BLaER1 treated with 17β-estradiol and CSF1 and Interleukin-3, amounts not matched to agents 10 nM and 100 nM (cell line): ENCODE measurements at regions not wholly inside any gene's neighbourhood (a gene's known extent, or its start where the extent isn't known, plus 50 kb on each side); places are given as distances from the start of the nearest gene placed in this dataset.

Experiments
- H3K27ac ChIP-seq, 11 experiments: shearing (Covaris generic); formaldehyde crosslinking; 2 replicates each; pipeline ENCODE4 v1.8.1; 2022
- H3K27me3 ChIP-seq, 11 experiments: shearing (Covaris generic); formaldehyde crosslinking; 2 replicates each; pipeline ENCODE4 v1.8.1; 2022
- H3K36me3 ChIP-seq, 11 experiments: shearing (Covaris generic); formaldehyde crosslinking; 2 replicates each; pipeline ENCODE4 v1.8.1; 2022
- H3K4me1 ChIP-seq, 10 experiments: shearing (Covaris generic); formaldehyde crosslinking; 2 replicates each; pipeline ENCODE4 v1.8.1; 2022
- H3K4me2 ChIP-seq, 11 experiments: shearing (Covaris generic); formaldehyde crosslinking; 2 replicates each; pipeline ENCODE4 v1.8.1; 2022
- H3K4me3 ChIP-seq, 10 experiments: shearing (Covaris generic); formaldehyde crosslinking; 2 replicates each; pipeline ENCODE4 v1.8.1; 2022
- H3K9ac ChIP-seq, 11 experiments: shearing (Covaris generic); formaldehyde crosslinking; 2 replicates each; pipeline ENCODE4 v1.8.1; 2022
- H3K9me3 ChIP-seq, 11 experiments: shearing (Covaris generic); formaldehyde crosslinking; replicated peaks in 1 of 11; 2 replicates each; pipeline ENCODE4 v1.8.1; 2022
- H4K20me1 ChIP-seq, 11 experiments: shearing (Covaris generic); formaldehyde crosslinking; 2 replicates each; pipeline ENCODE4 v1.8.1; 2022
- Cebpa-rat ChIP-seq, 11 experiments: shearing (Covaris generic); IDR thresholded peaks; 2 replicates each; pipeline ENCODE4 v1.8.1; 2022

DNA sequence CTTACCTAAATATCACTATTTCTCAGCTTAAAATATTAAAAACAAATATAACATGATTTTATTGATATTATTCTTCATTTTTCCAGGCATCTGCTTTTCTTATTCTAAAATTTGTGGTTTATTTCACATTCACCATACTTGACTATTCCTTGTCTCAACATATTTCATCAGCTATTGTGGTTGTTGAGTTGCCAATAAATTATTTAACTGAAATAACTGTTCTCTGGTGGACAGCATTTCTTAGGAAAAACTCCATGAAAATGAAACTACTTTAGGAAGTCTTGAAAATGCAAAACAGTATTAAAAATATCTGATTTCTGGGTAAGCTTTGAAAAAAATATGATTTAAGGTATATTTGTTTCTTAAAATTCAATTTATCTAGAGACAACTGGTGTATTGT is 122.9 kb upstream of the SEMA3A start:
- Histone ChIP-seq H3K27ac (no peak overlapping the region), H3K36me3 (no peaks in the 10 kb centered on the region), H3K9me3 (peaks cover 0 to 20% (median 5%) of the 10 kb centered on the region in 11 experiments; a peak in 7 of 22 replicates), H3K9ac (no peak overlapping the region), H3K4me2 (no peak overlapping the region), H4K20me1 (no peaks in the 10 kb centered on the region), H3K4me3 (no peak overlapping the region), H3K27me3 (no peaks in the 10 kb centered on the region), H3K4me1 (no peaks in the 10 kb centered on the region)
- TF ChIP-seq Cebpa-rat (IDR thresholded peaks at IDR 0.05) = no peak

DNA sequence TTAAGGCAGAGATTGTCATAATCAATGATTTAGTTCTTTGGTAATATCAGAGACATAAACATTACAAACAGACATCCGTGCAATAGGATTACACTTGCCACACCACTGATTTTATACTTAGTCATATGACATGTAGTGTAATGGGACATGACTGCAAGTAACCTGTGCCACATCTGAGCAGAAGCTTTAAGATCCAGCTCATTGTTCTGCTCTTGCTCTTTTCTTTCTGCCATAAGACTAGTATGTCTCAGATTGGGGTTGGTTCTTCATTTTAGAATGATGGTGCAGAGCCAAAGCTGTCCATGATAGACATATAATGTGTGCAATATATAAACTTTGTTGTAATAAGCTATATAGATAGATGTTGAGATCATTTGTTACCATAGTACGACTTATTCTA is 119.7 kb upstream of the SEMA3A start:
- no peak overlapping the region for H3K4me3 ChIP-seq
- H3K4me2 ChIP-seq = no peak overlapping the region
- H3K9ac ChIP-seq = no peak overlapping the region
- no peaks in the 10 kb centered on the region for H3K4me1 ChIP-seq
- H3K36me3 ChIP-seq = no peaks in the 10 kb centered on the region
- no peaks in the 10 kb centered on the region for H4K20me1 ChIP-seq
- no peaks in the 10 kb centered on the region for H3K27me3 ChIP-seq
- no peak for TF ChIP-seq Cebpa-rat (IDR thresholded peaks at IDR 0.05)
- no peak overlapping the region for H3K27ac ChIP-seq
- 0 out of 22 replicates have a peak, but pooled peaks cover 0 to 7% (median 0%) of the 10 kb centered on the region in 11 experiments for H3K9me3 ChIP-seq

DNA sequence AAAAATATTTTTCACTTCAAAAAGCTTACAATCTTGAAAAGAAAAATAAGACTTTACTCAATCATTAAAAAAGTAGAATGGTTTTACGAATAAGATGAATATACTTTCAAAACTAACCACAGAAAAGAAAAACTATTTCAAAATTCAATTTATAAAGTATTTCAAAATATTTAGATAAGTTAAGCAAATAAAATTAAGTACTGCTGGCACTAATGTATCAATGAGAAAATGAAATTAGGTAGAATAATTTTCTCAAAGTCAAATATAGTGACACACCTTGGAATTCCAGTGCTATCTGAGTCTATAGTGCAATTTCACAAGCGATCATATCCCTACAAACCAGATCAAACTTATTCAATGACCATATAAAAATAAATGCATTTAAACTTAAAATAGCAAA is 109.8 kb upstream of the SEMA3A start:
- Histone ChIP-seq H4K20me1 (no peaks in the 10 kb centered on the region), H3K9ac (no peak overlapping the region), H3K4me3 (no peak overlapping the region), H3K36me3 (no peaks in the 10 kb centered on the region), H3K27me3 (no peaks in the 10 kb centered on the region), H3K27ac (no peak overlapping the region), H3K4me1 (no peaks in the 10 kb centered on the region), H3K9me3 (no peaks in the 10 kb centered on the region), H3K4me2 (no peak overlapping the region)
- no peak for TF ChIP-seq Cebpa-rat (IDR thresholded peaks at IDR 0.05)

GRCh38 chr7:84302949-84303348 is 108.4 kb upstream of the SEMA3A start:
- H3K27me3 ChIP-seq = no peaks in the 10 kb centered on the region
- no peaks in the 10 kb centered on the region for H3K4me1 ChIP-seq
- no peaks in the 10 kb centered on the region for H4K20me1 ChIP-seq
- no peak overlapping the region for H3K9ac ChIP-seq
- H3K4me2 ChIP-seq = no peak overlapping the region
- no peaks in the 10 kb centered on the region for H3K9me3 ChIP-seq
- no peak for TF ChIP-seq Cebpa-rat (IDR thresholded peaks at IDR 0.05)
- no peak overlapping the region for H3K4me3 ChIP-seq
- H3K27ac ChIP-seq = no peak overlapping the region
- no peaks in the 10 kb centered on the region for H3K36me3 ChIP-seq

DNA sequence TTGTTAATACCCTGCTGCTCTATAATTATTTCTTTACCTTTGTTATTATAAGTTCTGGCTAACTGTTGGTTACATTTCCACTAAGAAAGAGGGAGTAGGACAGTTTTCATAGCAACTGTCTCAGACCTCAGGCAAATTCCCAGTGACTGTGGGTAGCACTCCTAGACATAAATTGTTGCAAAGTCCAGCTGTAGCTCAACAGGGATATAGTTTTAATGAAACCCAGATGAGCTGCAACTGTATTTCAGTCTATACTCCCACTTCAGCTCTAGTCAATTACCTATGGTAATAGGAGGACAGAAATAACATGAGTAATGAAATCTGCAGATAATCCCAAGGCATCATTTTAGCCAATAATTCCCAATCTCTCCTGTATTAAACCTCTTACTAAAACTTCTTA is 103.0 kb upstream of the SEMA3A start:
- Histone ChIP-seq H3K9me3 (no peaks in the 10 kb centered on the region), H3K4me1 (no peaks in the 10 kb centered on the region), H3K27me3 (no peaks in the 10 kb centered on the region), H3K4me2 (no peak overlapping the region), H3K4me3 (no peak overlapping the region), H3K27ac (no peak overlapping the region), H4K20me1 (no peaks in the 10 kb centered on the region), H3K9ac (no peak overlapping the region), H3K36me3 (no peaks in the 10 kb centered on the region)
- TF ChIP-seq Cebpa-rat (IDR thresholded peaks at IDR 0.05) = no peak

- Histone ChIP-seq H3K4me3 (no peak overlapping the region), H4K20me1 (no peaks in the 10 kb centered on the region), H3K9me3 (no peaks in the 10 kb centered on the region), H3K9ac (no peak overlapping the region), H3K27me3 (no peaks in the 10 kb centered on the region), H3K4me1 (peaks cover 0 to 6% (median 0%) of the 10 kb centered on the region in 10 experiments; a peak in 3 of 20 replicates), H3K4me2 (no peak overlapping the region), H3K27ac (no peak overlapping the region), H3K36me3 (no peaks in the 10 kb centered on the region)
- TF ChIP-seq Cebpa-rat (IDR thresholded peaks at IDR 0.05) = no peak
Measured at GRCh38 chr7:84294847-84295455, 100.4 kb upstream of the SEMA3A start.

- Histone ChIP-seq H3K9me3 (no peaks in the 10 kb centered on the region), H3K9ac (no peak overlapping the region), H3K27me3 (no peaks in the 10 kb centered on the region), H3K4me2 (no peak overlapping the region), H3K4me3 (no peak overlapping the region), H4K20me1 (no peaks in the 10 kb centered on the region), H3K27ac (no peak overlapping the region), H3K36me3 (no peaks in the 10 kb centered on the region), H3K4me1 (peaks cover 0 to 6% (median 0%) of the 10 kb centered on the region in 10 experiments; a peak in 3 of 20 replicates)
- TF ChIP-seq Cebpa-rat (IDR thresholded peaks at IDR 0.05) = no peak
Measured at GRCh38 chr7:84294391-84294790, 99.8 kb upstream of the SEMA3A start.

DNA sequence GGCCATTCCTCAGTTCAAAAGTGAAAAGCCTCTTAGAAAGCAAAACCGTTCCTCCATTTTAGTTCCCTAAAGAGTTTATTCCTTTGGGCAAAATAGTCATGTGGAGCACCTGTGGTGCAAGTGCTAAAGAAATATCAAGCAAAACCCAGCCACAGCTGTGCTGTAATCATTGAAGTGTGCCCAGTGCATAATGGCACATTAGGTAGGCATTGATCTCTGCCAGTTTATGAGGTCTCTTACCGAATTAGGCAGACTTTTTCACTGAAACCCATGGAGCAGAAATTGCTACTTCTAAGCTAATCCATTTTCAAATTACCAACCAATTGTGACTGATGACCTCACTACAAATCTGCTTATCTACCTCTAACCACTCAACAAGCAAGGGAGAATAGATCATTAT is 97.2 kb upstream of the SEMA3A start:
- no peaks in the 10 kb centered on the region for H3K9me3 ChIP-seq
- no peak for TF ChIP-seq Cebpa-rat (IDR thresholded peaks at IDR 0.05)
- H3K4me3 ChIP-seq = no peak overlapping the region
- peaks cover 0 to 6% (median 0%) of the 10 kb centered on the region in 10 experiments; a peak in 3 of 20 replicates for H3K4me1 ChIP-seq
- H4K20me1 ChIP-seq = no peaks in the 10 kb centered on the region
- no peak overlapping the region for H3K9ac ChIP-seq
- no peaks in the 10 kb centered on the region for H3K27me3 ChIP-seq
- H3K4me2 ChIP-seq = peak overlapping the region in 3 of 11 experiments; percentile 12 to 23 (median 18); a peak in 2 of 22 replicates
- no peaks in the 10 kb centered on the region for H3K36me3 ChIP-seq
- no peak overlapping the region for H3K27ac ChIP-seq

GRCh38 chr7:84283798-84284197 is 89.2 kb upstream of the SEMA3A start:
- Histone ChIP-seq H3K27me3 (no peaks in the 10 kb centered on the region), H3K4me1 (0 out of 20 replicates have a peak, but pooled peaks cover 0 to 6% (median 0%) of the 10 kb centered on the region in 10 experiments), H3K4me3 (no peak overlapping the region), H3K27ac (no peak overlapping the region), H4K20me1 (no peaks in the 10 kb centered on the region), H3K36me3 (no peaks in the 10 kb centered on the region), H3K9ac (no peak overlapping the region), H3K9me3 (no peaks in the 10 kb centered on the region), H3K4me2 (no peak overlapping the region)
- TF ChIP-seq Cebpa-rat (IDR thresholded peaks at IDR 0.05) = no peak

DNA sequence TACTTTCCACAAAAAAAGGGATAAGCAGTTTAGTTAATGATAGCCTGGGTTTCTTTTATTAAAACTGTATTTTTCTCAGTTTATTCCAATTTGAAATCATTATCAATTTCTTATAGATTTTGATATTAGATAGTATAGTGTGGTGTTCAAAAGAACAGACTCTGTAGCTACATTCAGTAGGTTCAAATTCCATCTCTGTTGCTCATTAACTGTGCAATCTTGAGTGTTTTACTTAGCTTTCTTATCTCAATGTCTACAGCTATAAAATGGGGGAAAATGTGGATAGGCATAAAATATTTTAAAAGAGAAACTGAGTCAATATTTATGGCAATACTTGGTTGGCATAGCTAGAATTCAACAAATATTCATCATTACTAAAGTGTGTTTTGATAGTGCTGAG is 86.9 kb upstream of the SEMA3A start:
- H3K4me1 ChIP-seq = 0 out of 20 replicates have a peak, but pooled peaks cover 0 to 9% (median 0%) of the 10 kb centered on the region in 10 experiments
- H3K36me3 ChIP-seq = no peaks in the 10 kb centered on the region
- no peak for TF ChIP-seq Cebpa-rat (IDR thresholded peaks at IDR 0.05)
- H3K27ac ChIP-seq = no peak overlapping the region
- H3K9me3 ChIP-seq = no peaks in the 10 kb centered on the region
- no peak overlapping the region for H3K9ac ChIP-seq
- no peaks in the 10 kb centered on the region for H3K27me3 ChIP-seq
- H4K20me1 ChIP-seq = no peaks in the 10 kb centered on the region
- H3K4me3 ChIP-seq = no peak overlapping the region
- H3K4me2 ChIP-seq = no peak overlapping the region
